ENCODE measurements at regions not wholly inside any gene's neighbourhood (a gene's known extent, or its start where the extent isn't known, plus 50 kb on each side); places are given as distances from the start of the nearest gene placed in this dataset.

DNA sequence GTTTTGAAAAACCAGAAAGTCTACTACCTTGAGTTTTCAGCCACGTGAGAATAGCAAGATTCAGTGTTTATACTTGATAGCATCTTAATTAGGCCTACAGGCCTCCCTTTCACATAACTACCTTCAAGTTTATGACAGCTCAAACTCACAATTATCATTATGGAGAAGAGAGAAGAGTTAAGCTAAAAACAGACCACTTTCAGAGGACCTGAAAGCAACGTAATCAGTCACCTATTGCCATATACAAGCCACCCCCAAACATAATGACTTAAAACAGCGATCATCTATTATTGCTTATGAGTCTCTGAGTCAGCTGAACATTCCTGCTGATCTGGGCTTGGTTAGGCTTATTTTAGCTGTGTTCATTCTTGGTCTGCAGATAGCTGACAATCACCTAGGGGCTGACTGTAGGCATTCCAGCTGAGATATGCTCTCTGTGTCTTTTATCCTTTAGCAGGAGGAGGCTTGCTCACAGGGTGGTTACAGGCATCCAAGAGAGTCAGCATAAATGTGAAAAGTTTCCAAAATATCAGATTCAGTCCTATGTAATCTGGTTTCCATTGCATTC lies 130.9 kb downstream of the COX7C start:
- DNase-seq (ENCODE audit: low read depth, low spot score) (no peak), ATAC-seq (no peak)
- Histone ChIP-seq H3K4me3 (ENCODE audit: low read depth in 2 of 2, low read length in 2 of 2) (no peak overlapping the region), H3K9me3 (ENCODE audit: control insufficient read depth, insufficient read depth, low read depth, low read length) (no peaks in the 10 kb centered on the region), H3K4me1 (ENCODE audit: control insufficient read depth, insufficient read depth, low read length) (no peaks in the 10 kb centered on the region), H3K36me3 (ENCODE audit: control insufficient read depth, insufficient read depth, low read length) (no peaks in the 10 kb centered on the region), H3K27ac (ENCODE audit: low read length) (no peak overlapping the region), H3K27me3 (ENCODE audit: control insufficient read depth, insufficient read depth, low read length) (no peaks in the 10 kb centered on the region)
- TF ChIP-seq SIN3A (IDR thresholded peaks at IDR 0.05; ENCODE audit: borderline replicate concordance, insufficient read depth, low read depth, low read length) = no peak
- no peak for TF ChIP-seq TCF7L2 (IDR thresholded peaks at IDR 0.05; ENCODE audit: low read depth, low read length)
- no peak for TF ChIP-seq POLR2AphosphoS5 (IDR thresholded peaks at IDR 0.05; ENCODE audit: low read depth, low read length)
- TF ChIP-seq CTCF (IDR thresholded peaks at IDR 0.05) = no peak
- TF ChIP-seq, protein P1, sequence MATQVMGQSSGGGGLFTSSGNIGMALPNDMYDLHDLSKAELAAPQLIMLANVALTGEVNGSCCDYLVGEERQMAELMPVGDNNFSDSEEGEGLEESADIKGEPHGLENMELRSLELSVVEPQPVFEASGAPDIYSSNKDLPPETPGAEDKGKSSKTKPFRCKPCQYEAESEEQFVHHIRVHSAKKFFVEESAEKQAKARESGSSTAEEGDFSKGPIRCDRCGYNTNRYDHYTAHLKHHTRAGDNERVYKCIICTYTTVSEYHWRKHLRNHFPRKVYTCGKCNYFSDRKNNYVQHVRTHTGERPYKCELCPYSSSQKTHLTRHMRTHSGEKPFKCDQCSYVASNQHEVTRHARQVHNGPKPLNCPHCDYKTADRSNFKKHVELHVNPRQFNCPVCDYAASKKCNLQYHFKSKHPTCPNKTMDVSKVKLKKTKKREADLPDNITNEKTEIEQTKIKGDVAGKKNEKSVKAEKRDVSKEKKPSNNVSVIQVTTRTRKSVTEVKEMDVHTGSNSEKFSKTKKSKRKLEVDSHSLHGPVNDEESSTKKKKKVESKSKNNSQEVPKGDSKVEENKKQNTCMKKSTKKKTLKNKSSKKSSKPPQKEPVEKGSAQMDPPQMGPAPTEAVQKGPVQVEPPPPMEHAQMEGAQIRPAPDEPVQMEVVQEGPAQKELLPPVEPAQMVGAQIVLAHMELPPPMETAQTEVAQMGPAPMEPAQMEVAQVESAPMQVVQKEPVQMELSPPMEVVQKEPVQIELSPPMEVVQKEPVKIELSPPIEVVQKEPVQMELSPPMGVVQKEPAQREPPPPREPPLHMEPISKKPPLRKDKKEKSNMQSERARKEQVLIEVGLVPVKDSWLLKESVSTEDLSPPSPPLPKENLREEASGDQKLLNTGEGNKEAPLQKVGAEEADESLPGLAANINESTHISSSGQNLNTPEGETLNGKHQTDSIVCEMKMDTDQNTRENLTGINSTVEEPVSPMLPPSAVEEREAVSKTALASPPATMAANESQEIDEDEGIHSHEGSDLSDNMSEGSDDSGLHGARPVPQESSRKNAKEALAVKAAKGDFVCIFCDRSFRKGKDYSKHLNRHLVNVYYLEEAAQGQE (IDR thresholded peaks at IDR 0.05; ENCODE audit: insufficient read depth in 1 of 2, low read depth in 2 of 2, low read length in 1 of 2) = no peak
- no TSS peak for BruUV-seq (replicated peaks)
- in situ Hi-C loops (cut with HindIII; ENCODE audit: low pct_unique_long_range_greater_than_20kb, low sequenced_read_pairs) = no loop called here
- intact Hi-C loops (cut with micrococcal nuclease; ENCODE audit: unreplicated experiment) = no loop called here
- ChIA-PET CTCF (no interaction called here), POLR2A (no interaction called here)

DNA sequence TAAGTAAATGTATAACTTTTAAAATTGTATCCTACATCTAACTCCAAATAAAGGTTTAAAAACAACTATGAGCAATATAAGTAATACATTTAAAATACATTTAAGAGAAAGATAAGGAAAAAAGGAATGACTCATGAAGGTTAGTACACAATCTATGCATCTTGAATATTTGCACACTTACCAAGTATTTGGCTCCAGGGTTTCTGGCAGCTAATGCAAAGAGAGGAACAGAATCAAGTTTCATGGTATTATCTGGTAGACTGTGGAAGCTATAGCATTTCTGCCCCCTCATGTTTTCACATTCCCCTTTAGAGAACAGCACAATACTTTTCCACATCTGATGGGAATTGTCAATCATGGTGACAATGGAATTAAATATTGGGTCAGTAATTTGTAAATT lies 132.1 kb downstream of the COX7C start:
- no peak overlapping the region for H3K27ac ChIP-seq (ENCODE audit: low read length)
- intact Hi-C loops (cut with micrococcal nuclease; ENCODE audit: unreplicated experiment) (no loop called here), in situ Hi-C loops (cut with HindIII; ENCODE audit: low pct_unique_long_range_greater_than_20kb, low sequenced_read_pairs) (no loop called here)
- no TSS peak for BruUV-seq (replicated peaks)
- DNase-seq (ENCODE audit: low read depth, low spot score) (no peak), ATAC-seq (no peak)
- H3K9me3 ChIP-seq (ENCODE audit: control insufficient read depth, insufficient read depth, low read depth, low read length) = no peaks in the 10 kb centered on the region
- no peaks in the 10 kb centered on the region for H3K27me3 ChIP-seq (ENCODE audit: control insufficient read depth, insufficient read depth, low read length)
- TF ChIP-seq, protein P1 (IDR thresholded peaks at IDR 0.05; ENCODE audit: insufficient read depth in 1 of 2, low read depth in 2 of 2, low read length in 1 of 2) = no peak
- no peak for TF ChIP-seq SIN3A (IDR thresholded peaks at IDR 0.05; ENCODE audit: borderline replicate concordance, insufficient read depth, low read depth, low read length)
- no peak for TF ChIP-seq POLR2AphosphoS5 (IDR thresholded peaks at IDR 0.05; ENCODE audit: low read depth, low read length)
- TF ChIP-seq TCF7L2 (IDR thresholded peaks at IDR 0.05; ENCODE audit: low read depth, low read length) = no peak
- no peak for TF ChIP-seq CTCF (IDR thresholded peaks at IDR 0.05)
- no peaks in the 10 kb centered on the region for H3K36me3 ChIP-seq (ENCODE audit: control insufficient read depth, insufficient read depth, low read length)
- ChIA-PET CTCF (no interaction called here), POLR2A (no interaction called here)
- no peak overlapping the region for H3K4me3 ChIP-seq (ENCODE audit: low read depth in 2 of 2, low read length in 2 of 2)
- no peaks in the 10 kb centered on the region for H3K4me1 ChIP-seq (ENCODE audit: control insufficient read depth, insufficient read depth, low read length)
